OCI-LY1 (cell line): ENCODE measurements at regions not wholly inside any gene's neighbourhood (a gene's known extent, or its start where the extent isn't known, plus 50 kb on each side); places are given as distances from the start of the nearest gene placed in this dataset.

Source experiments
- H2AFZ ChIP-seq: fragments of 200-600 bp; sonication (generic), shearing (Covaris generic); 2 replicates; pipeline ENCODE4 v1.6.0; 2014; ENCODE audit warnings: antibody characterized with exemption, mild to moderate bottlenecking, low read length
- H3F3A ChIP-seq: fragments of 200-600 bp; sonication (generic), shearing (Covaris generic); 2 replicates; pipeline ENCODE4 v1.6.0; 2014; ENCODE audit warnings: mild to moderate bottlenecking, antibody characterized with exemption, low read length, moderate library complexity; ENCODE audit not compliant: insufficient read depth
- H3K27ac ChIP-seq: fragments of 200-600 bp; sonication (generic); 2 replicates; pipeline ENCODE4 v1.5.1; 2014; ENCODE audit warnings: low read length, mixed run types, mild to moderate bottlenecking, low read depth; ENCODE audit not compliant: poor library complexity, severe bottlenecking
- H3K27me3 ChIP-seq: fragments of 200-600 bp; sonication (generic); 2 replicates; pipeline ENCODE4 v1.6.0; 2014; ENCODE audit warnings: antibody characterized with exemption, mild to moderate bottlenecking, low read length, moderate library complexity; ENCODE audit not compliant: insufficient read depth
- H3K36me3 ChIP-seq: fragments of 200-600 bp; sonication (generic); 2 replicates; pipeline ENCODE4 v1.6.1; 2014; ENCODE audit warnings: mild to moderate bottlenecking, antibody characterized with exemption, low read length, moderate library complexity, mixed read lengths; ENCODE audit not compliant: insufficient read depth
- H3K4me1 ChIP-seq: fragments of 200-600 bp; sonication (generic); 2 replicates; pipeline ENCODE4 v1.5.1; 2014; ENCODE audit warnings: mild to moderate bottlenecking, low read length, moderate library complexity; ENCODE audit not compliant: insufficient read depth, severe bottlenecking
- H3K4me2 ChIP-seq: fragments of 200-600 bp; sonication (generic), shearing (Covaris generic); 2 replicates; pipeline ENCODE4 v1.6.1; 2014; ENCODE audit warnings: low read length
- H3K4me3 ChIP-seq: fragments of 200-600 bp; sonication (generic); 2 replicates; pipeline ENCODE4 v1.5.1; 2014; ENCODE audit warnings: low read length, low read depth, mild to moderate bottlenecking, mixed read lengths; ENCODE audit not compliant: poor library complexity, severe bottlenecking
- H3K79me2 ChIP-seq: fragments of 200-600 bp; shearing (Covaris generic); 2 replicates; pipeline ENCODE4 v1.6.1; 2016; ENCODE audit warnings: mixed run types, low read length, mixed read lengths; ENCODE audit not compliant: insufficient read depth
- H3K9ac ChIP-seq: fragments of 200-600 bp; sonication (generic), shearing (Covaris generic); 2 replicates; pipeline ENCODE4 v1.6.1; 2014; ENCODE audit warnings: mild to moderate bottlenecking, low read length, mixed read lengths
- H3K9me2 ChIP-seq: fragments of 200-600 bp; sonication (generic), shearing (Covaris generic); 2 replicates; pipeline ENCODE4 v1.6.1; 2014; ENCODE audit warnings: low read depth, mild to moderate bottlenecking, low read length, mixed read lengths
- H3K9me3 ChIP-seq: fragments of 200-600 bp; shearing (Covaris generic); 2 replicates; pipeline ENCODE4 v1.6.1; 2014; ENCODE audit warnings: low read length, mixed read lengths
- H4K20me1 ChIP-seq: fragments of 200-600 bp; sonication (generic), shearing (Covaris generic); 2 replicates; pipeline ENCODE4 v1.6.0; 2016; ENCODE audit warnings: mild to moderate bottlenecking, low read length; ENCODE audit not compliant: insufficient read depth
- CTCF ChIP-seq: fragments of 200-600 bp; sonication (generic), shearing (Covaris generic); IDR thresholded peaks from 2 replicates; pipeline ENCODE4 v1.5.1; 2017; ENCODE audit warnings: mild to moderate bottlenecking, antibody characterized with exemption, low read length, moderate library complexity, mixed read lengths
- EZH2 ChIP-seq: fragments of 200-600 bp; sonication (generic), shearing (Covaris generic); IDR thresholded peaks from 2 replicates; pipeline ENCODE4 v1.8.0; 2017; ENCODE audit warnings: borderline replicate concordance, mixed run types, mild to moderate bottlenecking, antibody characterized with exemption, low read length, moderate library complexity, mixed read lengths

GRCh38 chr9:102594241-102594640 is 400.9 kb upstream of the CYLC2 start:
- Histone ChIP-seq H3K9ac (no peak overlapping the region), H3K27ac (no peak overlapping the region), H3K4me1 (no peaks in the 10 kb centered on the region), H3K4me2 (no peak overlapping the region), H3K9me2 (no peaks in the 10 kb centered on the region), H2AFZ (no peak overlapping the region), H3K79me2 (no peaks in the 10 kb centered on the region), H3K4me3 (no peak overlapping the region), H4K20me1 (no peaks in the 10 kb centered on the region), H3K9me3 (no peaks in the 10 kb centered on the region), H3K27me3 (no peaks in the 10 kb centered on the region), H3F3A (no peaks in the 10 kb centered on the region), H3K36me3 (no peaks in the 10 kb centered on the region)
- TF ChIP-seq CTCF (no peak), EZH2 (no peak)

GRCh38 chr9:102587281-102587680 is 407.9 kb upstream of the CYLC2 start:
- no peaks in the 10 kb centered on the region for H3K4me1 ChIP-seq
- no peaks in the 10 kb centered on the region for H3K36me3 ChIP-seq
- no peaks in the 10 kb centered on the region for H3K79me2 ChIP-seq
- no peaks in the 10 kb centered on the region for H3K9me3 ChIP-seq
- TF ChIP-seq CTCF (no peak), EZH2 (no peak)
- H3K9ac ChIP-seq, result no peak overlapping the region
- H3K4me2 ChIP-seq, result no peak overlapping the region
- no peak overlapping the region for H3K27ac ChIP-seq
- H2AFZ ChIP-seq, result no peak overlapping the region
- no peak overlapping the region for H3K4me3 ChIP-seq
- no peaks in the 10 kb centered on the region for H3F3A ChIP-seq
- no peaks in the 10 kb centered on the region for H3K27me3 ChIP-seq
- no peaks in the 10 kb centered on the region for H4K20me1 ChIP-seq
- H3K9me2 ChIP-seq, result no peaks in the 10 kb centered on the region

GRCh38 chr9:102569436-102569835 is 425.7 kb upstream of the CYLC2 start:
- Histone ChIP-seq H3K27ac (no peak overlapping the region), H3K9me2 (no peaks in the 10 kb centered on the region), H3K36me3 (no peaks in the 10 kb centered on the region), H4K20me1 (no peaks in the 10 kb centered on the region), H3K27me3 (no peaks in the 10 kb centered on the region), H3K9me3 (no peaks in the 10 kb centered on the region), H3K9ac (no peak overlapping the region), H2AFZ (no peak overlapping the region), H3K4me3 (no peak overlapping the region), H3K4me1 (no peaks in the 10 kb centered on the region), H3F3A (no peaks in the 10 kb centered on the region), H3K4me2 (no peak overlapping the region), H3K79me2 (no peaks in the 10 kb centered on the region)
- TF ChIP-seq CTCF (no peak), EZH2 (no peak)
